Activated CD8-positive, alpha-beta T cell treated with anti-CD3 and anti-CD28 coated beads for 36 hours (primary cell): ENCODE measurements at regions not wholly inside any gene's neighbourhood (a gene's known extent, or its start where the extent isn't known, plus 50 kb on each side); places are given as distances from the start of the nearest gene placed in this dataset.

ENCODE experiments used
- ATAC-seq: fragments of 200-7000 bp; cut with Tn5 transposase; one replicate; pipeline ENCODE4 v1.10.0; 2021; ENCODE audit warnings: mild to moderate bottlenecking, moderate library complexity
- CTCF ChIA-PET: fragments of 350-600 bp; sonication (Branson Sonifier 250); formaldehyde crosslinking; loops from one replicate; lab custom pipeline; 2021; ENCODE audit warnings: antibody characterized with exemption; lab: Charles Lee
- POLR2A ChIA-PET: fragments of 350-600 bp; sonication (Branson Sonifier 250); formaldehyde crosslinking; loops from one replicate; lab custom pipeline; 2021; ENCODE audit warnings: antibody characterized with exemption; lab: Charles Lee
- DNase-seq: peaks from one replicate; pipeline ENCODE4 v3.0.0-alpha.2; 2020
- H3K27ac Mint-ChIP-seq: one replicate; pipeline ENCODE4 v1.8.0; 2021; ENCODE audit warnings: mild to moderate bottlenecking, mixed read lengths
- H3K27me3 Mint-ChIP-seq: one replicate; pipeline ENCODE4 v1.8.0; 2021; ENCODE audit warnings: mixed read lengths
- H3K36me3 Mint-ChIP-seq: one replicate; pipeline ENCODE4 v1.8.0; 2021; ENCODE audit warnings: low read depth, mixed read lengths
- H3K4me1 Mint-ChIP-seq: one replicate; pipeline ENCODE4 v1.8.0; 2021; ENCODE audit warnings: low read depth, mixed read lengths
- H3K4me3 Mint-ChIP-seq: one replicate; pipeline ENCODE4 v1.8.0; 2021; ENCODE audit warnings: mild to moderate bottlenecking, moderate library complexity, mixed read lengths
- H3K9me3 Mint-ChIP-seq: one replicate; pipeline ENCODE4 v1.8.0; 2021; ENCODE audit warnings: mixed read lengths
- intact Hi-C: fragments of 100-400 bp; cut with micrococcal nuclease; formaldehyde crosslinking; loops from one replicate; pipeline ENCODE4 v1.10.0; 2022
- TF ChIP-seq, protein P1 (sequence below): fragments of 200-600 bp; IDR thresholded peaks from one replicate; pipeline ENCODE4 v1.8.0; 2022; ENCODE audit warnings: antibody characterized with exemption, mild to moderate bottlenecking

DNA sequence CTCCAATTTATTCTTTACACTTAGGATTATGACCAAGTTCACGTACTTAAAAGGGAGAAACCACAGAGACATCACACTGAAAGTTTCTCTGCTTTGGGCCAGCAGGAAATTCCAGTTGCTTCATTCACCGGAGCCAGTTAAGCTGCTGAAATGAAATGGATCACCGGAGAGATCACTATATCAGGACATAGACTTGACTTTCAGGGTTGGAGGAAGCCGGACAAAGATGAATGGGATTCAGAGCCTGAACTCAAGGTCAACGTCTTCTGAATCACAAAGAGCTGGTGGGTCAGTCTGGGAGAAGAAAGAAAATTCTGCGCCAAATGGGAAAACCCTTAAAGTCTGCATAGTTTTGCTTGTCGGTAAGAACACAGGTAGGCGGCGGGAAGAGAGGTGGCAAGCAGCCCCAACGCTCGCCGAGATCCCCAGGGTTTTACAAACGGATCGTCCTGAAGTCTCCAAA lies 81.9 kb upstream of the CCDC28A start:
- ChIA-PET CTCF (interaction anchor here (0.8 to 6.1 kb wide), 14 partner anchors 9 to 106 kb away, joined by 3 to 41 read pairs (median 4); partner anchors contain the start of gene CCDC28A), POLR2A (no interaction called here)
- Mint-ChIP-seq H3K27ac (no peak overlapping the region), H3K4me1 (peaks cover 3% of the 10 kb centered on the region), H3K36me3 (no peaks in the 10 kb centered on the region), H3K9me3 (no peaks in the 10 kb centered on the region), H3K27me3 (peaks cover 32% of the 10 kb centered on the region), H3K4me3 (peak overlapping the region; percentile 47)
- intact Hi-C loops, result loop anchor here (5.0 kb wide), 1 partner anchor 81 kb away; the partner anchor contains the start of gene CCDC28A
- TF ChIP-seq, protein P1, sequence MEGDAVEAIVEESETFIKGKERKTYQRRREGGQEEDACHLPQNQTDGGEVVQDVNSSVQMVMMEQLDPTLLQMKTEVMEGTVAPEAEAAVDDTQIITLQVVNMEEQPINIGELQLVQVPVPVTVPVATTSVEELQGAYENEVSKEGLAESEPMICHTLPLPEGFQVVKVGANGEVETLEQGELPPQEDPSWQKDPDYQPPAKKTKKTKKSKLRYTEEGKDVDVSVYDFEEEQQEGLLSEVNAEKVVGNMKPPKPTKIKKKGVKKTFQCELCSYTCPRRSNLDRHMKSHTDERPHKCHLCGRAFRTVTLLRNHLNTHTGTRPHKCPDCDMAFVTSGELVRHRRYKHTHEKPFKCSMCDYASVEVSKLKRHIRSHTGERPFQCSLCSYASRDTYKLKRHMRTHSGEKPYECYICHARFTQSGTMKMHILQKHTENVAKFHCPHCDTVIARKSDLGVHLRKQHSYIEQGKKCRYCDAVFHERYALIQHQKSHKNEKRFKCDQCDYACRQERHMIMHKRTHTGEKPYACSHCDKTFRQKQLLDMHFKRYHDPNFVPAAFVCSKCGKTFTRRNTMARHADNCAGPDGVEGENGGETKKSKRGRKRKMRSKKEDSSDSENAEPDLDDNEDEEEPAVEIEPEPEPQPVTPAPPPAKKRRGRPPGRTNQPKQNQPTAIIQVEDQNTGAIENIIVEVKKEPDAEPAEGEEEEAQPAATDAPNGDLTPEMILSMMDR, result no peak
- DNase-seq (peak; percentile 5), ATAC-seq (no peak)

DNA sequence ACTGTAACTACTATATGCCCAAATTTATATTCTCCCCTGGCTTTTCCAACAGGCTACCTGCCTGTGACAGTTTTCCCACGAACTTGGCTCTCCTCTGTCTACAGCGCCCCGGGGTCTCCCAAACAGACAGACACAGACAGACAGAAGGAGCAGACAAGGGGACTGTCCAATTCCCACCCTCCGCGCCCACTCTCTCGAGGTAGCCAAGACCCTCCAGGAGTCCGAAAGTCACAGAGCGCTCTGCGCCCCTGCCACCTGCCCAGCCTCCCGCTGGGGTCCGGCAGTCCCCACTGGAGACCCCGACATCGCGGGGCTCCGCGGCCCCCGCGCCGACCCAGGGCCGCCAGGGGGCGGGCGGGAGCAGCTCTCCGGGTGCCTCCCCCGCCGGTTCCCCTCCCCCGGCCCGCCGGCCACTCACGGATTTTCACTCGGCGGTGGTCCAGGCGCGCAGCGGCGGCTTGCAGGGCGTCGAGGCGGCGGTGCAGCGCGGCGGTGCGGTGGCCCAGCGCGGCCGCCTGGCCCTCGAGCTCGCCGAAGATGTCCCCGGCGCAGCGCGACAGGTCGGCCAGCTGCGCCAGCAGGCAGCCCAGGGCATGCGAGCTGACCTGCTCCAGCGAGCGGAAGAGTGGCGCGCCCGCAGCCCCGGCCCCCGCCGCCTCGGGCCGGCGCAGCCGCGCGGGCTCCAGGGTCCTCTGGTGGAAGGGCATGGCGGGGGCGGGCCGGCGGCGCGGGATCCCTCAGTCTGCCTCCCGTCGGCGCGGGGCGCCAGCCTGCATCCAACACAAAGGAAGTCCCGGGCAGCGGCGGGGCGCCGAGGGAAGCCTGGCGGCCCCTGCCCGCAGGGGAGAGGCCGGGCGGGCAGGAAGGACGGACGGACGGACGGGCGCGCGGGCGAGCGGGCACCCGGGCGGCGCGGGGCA lies 81.3 kb upstream of the CCDC28A start:
- Mint-ChIP-seq H3K9me3 (no peaks in the 10 kb centered on the region), H3K36me3 (no peaks in the 10 kb centered on the region), H3K4me3 (peak overlapping the region; percentile 65), H3K27me3 (peaks cover 34% of the 10 kb centered on the region), H3K27ac (no peak overlapping the region), H3K4me1 (peaks cover 3% of the 10 kb centered on the region)
- TF ChIP-seq, protein P1, result peak; percentile 95
- ChIA-PET POLR2A (no interaction called here), CTCF (interaction anchor here (0.8 to 6.1 kb wide), 21 partner anchors 9 to 107 kb away, joined by 3 to 41 read pairs (median 4); partner anchors contain the start of gene CCDC28A)
- intact Hi-C loops, result loop anchor here (5.0 kb wide), 1 partner anchor 80 kb away; the partner anchor contains the start of gene CCDC28A
- ATAC-seq (peak; percentile 77), DNase-seq (peak; percentile 61)

DNA sequence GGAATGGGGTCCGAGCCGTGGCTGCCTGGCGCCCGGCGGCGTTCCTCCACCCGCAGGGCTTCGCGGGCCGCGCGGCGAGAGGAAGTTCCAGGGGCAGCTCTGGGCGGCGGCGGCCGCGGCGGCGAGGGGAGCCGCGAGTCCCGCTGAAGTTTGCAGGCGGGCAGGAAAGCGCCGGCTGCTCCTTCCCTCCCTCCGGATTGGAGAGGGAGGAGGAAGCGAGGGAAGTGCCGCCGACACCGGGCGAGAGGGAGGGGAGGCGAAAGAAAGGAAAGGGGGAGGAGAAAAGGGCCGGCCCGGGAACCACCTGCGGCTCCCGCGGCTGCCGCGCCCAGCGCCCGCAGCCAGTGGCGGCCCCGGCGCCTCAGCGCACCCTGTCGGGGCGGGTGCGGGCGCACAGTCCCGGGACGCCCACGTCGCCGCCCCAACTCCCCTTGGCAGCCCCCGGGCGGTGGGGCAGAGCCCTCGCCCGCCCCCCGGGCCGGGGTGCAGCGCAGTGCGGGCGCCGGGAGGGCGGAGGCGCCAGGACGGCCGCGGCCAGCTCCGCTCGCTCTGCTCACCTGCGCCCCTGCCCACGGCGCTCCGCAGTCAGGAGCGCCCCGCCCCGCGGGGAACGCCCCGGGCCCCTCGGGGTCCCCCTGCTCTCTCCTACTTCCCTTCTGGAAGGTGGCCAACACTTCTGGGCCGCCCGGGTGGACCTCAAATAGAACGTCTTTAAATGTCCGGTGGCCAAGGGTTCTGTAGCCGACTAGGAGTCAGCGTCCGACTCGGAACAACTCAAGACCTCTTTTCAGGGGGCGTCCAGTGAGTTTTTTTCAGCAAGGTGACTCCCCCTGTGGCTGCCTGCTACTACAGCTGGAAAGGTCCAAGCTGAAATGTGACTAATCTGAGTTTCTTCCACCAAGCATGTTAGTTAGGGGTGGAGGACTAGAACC lies 80.3 kb upstream of the CCDC28A start:
- peaks cover 3% of the 10 kb centered on the region for H3K4me1 Mint-ChIP-seq
- peak overlapping the region; percentile 44 for H3K27ac Mint-ChIP-seq
- CTCF ChIA-PET, result interaction anchor here (0.8 to 6.1 kb wide), 16 partner anchors 10 to 105 kb away, joined by 3 to 41 read pairs (median 4); partner anchors contain the start of gene CCDC28A
- intact Hi-C loops, result loop anchor here (5.0 kb wide), 1 partner anchor 79 kb away; the partner anchor contains the start of gene CCDC28A
- H3K9me3 Mint-ChIP-seq, result no peaks in the 10 kb centered on the region
- POLR2A ChIA-PET, result no interaction called here
- H3K36me3 Mint-ChIP-seq, result no peaks in the 10 kb centered on the region
- peak overlapping the region; percentile 78 for H3K4me3 Mint-ChIP-seq
- peak; percentile 24 for DNase-seq
- TF ChIP-seq, protein P1, result no peak
- ATAC-seq, result peak; percentile 63
- peaks cover 34% of the 10 kb centered on the region for H3K27me3 Mint-ChIP-seq

DNA sequence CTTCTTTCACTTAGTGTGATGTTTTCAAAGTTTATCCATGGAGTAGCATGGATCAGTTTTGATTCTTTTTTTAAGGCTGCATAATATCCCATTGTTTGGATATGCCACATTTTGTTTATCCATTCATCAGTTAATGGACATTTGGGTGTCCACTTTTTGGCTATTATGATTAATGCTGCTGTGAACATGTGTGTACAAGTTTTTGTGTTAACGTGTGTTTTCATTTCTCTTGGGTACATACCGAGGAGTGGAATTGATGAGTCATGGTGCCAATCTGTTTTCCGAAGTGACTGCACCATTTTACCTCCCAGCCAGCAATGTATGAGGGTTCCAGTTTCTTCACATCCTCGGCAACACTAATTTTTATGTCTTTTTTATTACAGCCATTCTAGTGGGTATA lies 78.4 kb upstream of the CCDC28A start:
- intact Hi-C loops, result no loop called here
- H3K27ac Mint-ChIP-seq, result no peak overlapping the region
- TF ChIP-seq, protein P1, result no peak
- ATAC-seq (no peak), DNase-seq (no peak)
- H3K36me3 Mint-ChIP-seq, result no peaks in the 10 kb centered on the region
- ChIA-PET POLR2A (no interaction called here), CTCF (interaction anchor here (1.0 to 6.1 kb wide), 2 partner anchors 69 to 106 kb away, joined by 3 to 41 read pairs; no protein-coding TSS in a partner anchor)
- no peaks in the 10 kb centered on the region for H3K9me3 Mint-ChIP-seq
- peaks cover 3% of the 10 kb centered on the region for H3K4me1 Mint-ChIP-seq
- H3K4me3 Mint-ChIP-seq, result no peak overlapping the region
- H3K27me3 Mint-ChIP-seq, result peaks cover 32% of the 10 kb centered on the region
